Peyer's patch (tissue), 4 donors: ENCODE measurements at regions not wholly inside any gene's neighbourhood (a gene's known extent, or its start where the extent isn't known, plus 50 kb on each side); places are given as distances from the start of the nearest gene placed in this dataset.

ENCODE experiments used
- DNase-seq, 3 donors: peaks; one replicate each; pipeline ENCODE4 v3.0.0-alpha.2; 2017 to 2019
- H3K27ac ChIP-seq, 4 donors: fragments of 200-600 bp; sonication (generic); one replicate each; pipeline ENCODE4 v1.5.1; 2016 to 2019
- H3K27me3 ChIP-seq, 2 donors: fragments of 200-600 bp; sonication (generic); one replicate each; pipeline ENCODE4 v1.5.1; 2019
- H3K36me3 ChIP-seq, 3 donors: fragments of 200-600 bp; sonication (generic); one replicate each; pipeline ENCODE4 v1.5.1; 2016 to 2019
- H3K4me1 ChIP-seq, 4 donors: fragments of 200-600 bp; sonication (generic); one replicate each; pipeline ENCODE4 v1.5.1; 2016 to 2019
- H3K4me3 ChIP-seq, 4 donors: fragments of 200-600 bp; sonication (generic); 1 replicate in 3 of 4; 2 replicates in 1 of 4; pipeline ENCODE4 v1.5.1; 2016 to 2019; ENCODE audit warnings: mild to moderate bottlenecking in 1 of 4
- H3K9me3 ChIP-seq, 4 donors: fragments of 200-600 bp; sonication (generic); one replicate each; pipeline ENCODE4 v1.5.1; 2016 to 2019; ENCODE audit warnings: mild to moderate bottlenecking in 1 of 4
- CTCF ChIP-seq, 6 experiments: fragments of 450-650 bp in 4 of 6; fragments of 200-600 bp in 2 of 6; sonication (generic) in 1 of 6; IDR thresholded peaks; one replicate each; pipeline ENCODE4 v1.5.1; 2017 to 2019; ENCODE audit warnings: antibody characterized with exemption in 6 of 6, mild to moderate bottlenecking in 3 of 6, moderate library complexity in 1 of 6
- POLR2A ChIP-seq, 2 donors: fragments of 450-650 bp; IDR thresholded peaks; one replicate each; pipeline ENCODE4 v1.5.1; 2017; ENCODE audit warnings: antibody characterized with exemption in 2 of 2, mild to moderate bottlenecking in 2 of 2, moderate library complexity in 2 of 2

GRCh38 chr6:100096936-100097335 lies 102.9 kb upstream of the MCHR2 start:
- DNase-seq, result no peak
- no peaks in the 10 kb centered on the region for H3K36me3 ChIP-seq
- TF ChIP-seq POLR2A (IDR thresholded peaks at IDR 0.05) (no peak), CTCF (IDR thresholded peaks at IDR 0.05) (no peak)
- H3K4me1 ChIP-seq, result no peaks in the 10 kb centered on the region
- no peak overlapping the region for H3K4me3 ChIP-seq
- no peaks in the 10 kb centered on the region for H3K9me3 ChIP-seq
- no peaks in the 10 kb centered on the region for H3K27me3 ChIP-seq
- no peak overlapping the region for H3K27ac ChIP-seq

GRCh38 chr6:100096341-100096740 lies 102.3 kb upstream of the MCHR2 start:
- Histone ChIP-seq H3K27ac (no peak overlapping the region), H3K36me3 (no peaks in the 10 kb centered on the region), H3K4me3 (no peak overlapping the region), H3K9me3 (no peaks in the 10 kb centered on the region), H3K27me3 (no peaks in the 10 kb centered on the region), H3K4me1 (no peaks in the 10 kb centered on the region)
- no peak for TF ChIP-seq POLR2A (IDR thresholded peaks at IDR 0.05)
- TF ChIP-seq CTCF (IDR thresholded peaks at IDR 0.05), result no peak
- DNase-seq, result no peak

DNA sequence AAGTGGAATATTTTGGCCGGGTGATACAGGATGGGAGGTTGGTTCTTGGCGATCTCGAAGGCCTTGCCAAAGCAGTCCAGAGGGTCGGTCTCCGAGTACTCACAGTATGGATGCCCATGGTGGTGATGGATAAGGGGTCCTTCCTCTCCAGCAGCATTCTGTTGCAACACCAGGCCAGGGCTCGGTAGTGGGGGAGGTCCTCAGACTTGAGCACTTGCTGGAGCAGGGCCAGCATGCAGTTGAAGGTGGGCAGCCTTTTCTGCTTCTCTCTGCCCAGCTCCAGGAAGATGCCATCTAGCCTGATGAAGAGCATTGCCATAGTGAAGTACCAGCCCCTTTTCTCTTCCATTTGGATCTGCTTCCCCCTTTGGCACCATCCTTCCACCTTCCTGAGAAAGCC lies 99.4 kb upstream of the MCHR2 start:
- H3K27me3 ChIP-seq, result no peaks in the 10 kb centered on the region
- no peak overlapping the region for H3K4me3 ChIP-seq
- H3K4me1 ChIP-seq, result no peaks in the 10 kb centered on the region
- H3K27ac ChIP-seq, result no peak overlapping the region
- TF ChIP-seq CTCF (IDR thresholded peaks at IDR 0.05), result no peak
- TF ChIP-seq POLR2A (IDR thresholded peaks at IDR 0.05), result no peak
- H3K36me3 ChIP-seq, result no peaks in the 10 kb centered on the region
- no peak for DNase-seq
- H3K9me3 ChIP-seq, result no peaks in the 10 kb centered on the region

DNA sequence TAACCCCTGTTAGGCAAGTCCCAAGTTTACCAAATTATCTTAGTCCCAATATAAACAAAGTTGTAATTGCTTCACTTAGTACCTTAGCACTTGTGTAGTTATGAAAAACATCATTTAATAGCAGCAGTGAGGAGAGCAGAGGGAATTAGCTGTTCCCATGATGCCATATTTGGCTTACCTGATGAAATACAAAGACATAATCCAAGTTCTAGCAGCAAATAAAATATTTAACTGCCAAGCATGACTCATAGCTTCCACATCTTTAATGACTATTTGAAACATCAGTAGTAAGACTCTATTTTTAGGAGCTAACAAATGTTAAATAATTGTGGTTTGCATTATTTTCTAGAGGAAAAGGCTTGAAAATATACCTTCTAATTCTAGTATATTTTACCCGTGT lies 94.0 kb upstream of the MCHR2 start:
- no peak overlapping the region for H3K4me3 ChIP-seq
- TF ChIP-seq CTCF (IDR thresholded peaks at IDR 0.05) (no peak), POLR2A (IDR thresholded peaks at IDR 0.05) (no peak)
- no peaks in the 10 kb centered on the region for H3K9me3 ChIP-seq
- no peak for DNase-seq
- no peaks in the 10 kb centered on the region for H3K27me3 ChIP-seq
- H3K36me3 ChIP-seq, result no peaks in the 10 kb centered on the region
- no peaks in the 10 kb centered on the region for H3K4me1 ChIP-seq
- no peak overlapping the region for H3K27ac ChIP-seq

GRCh38 chr6:100084991-100085364 lies 91.0 kb upstream of the MCHR2 start:
- Histone ChIP-seq H3K4me1 (no peaks in the 10 kb centered on the region), H3K27me3 (no peaks in the 10 kb centered on the region), H3K36me3 (no peaks in the 10 kb centered on the region), H3K4me3 (no peak overlapping the region), H3K9me3 (no peaks in the 10 kb centered on the region), H3K27ac (no peak overlapping the region)
- no peak for TF ChIP-seq CTCF (IDR thresholded peaks at IDR 0.05)
- TF ChIP-seq POLR2A (IDR thresholded peaks at IDR 0.05), result no peak
- DNase-seq, result no peak

- H3K27me3 ChIP-seq, result no peaks in the 10 kb centered on the region
Observed at GRCh38 chr6:100084316-100084990, 90.4 kb upstream of the MCHR2 start.

More at GRCh38 chr6:100084316-100084990, 90.4 kb upstream of the MCHR2 start:
- TF ChIP-seq CTCF (IDR thresholded peaks at IDR 0.05), result no peak
- TF ChIP-seq POLR2A (IDR thresholded peaks at IDR 0.05), result no peak
- Histone ChIP-seq H3K27ac (no peak overlapping the region), H3K9me3 (no peaks in the 10 kb centered on the region), H3K4me3 (no peak overlapping the region), H3K36me3 (no peaks in the 10 kb centered on the region), H3K4me1 (no peaks in the 10 kb centered on the region)
- no peak for DNase-seq
